Body of pancreas (tissue), 4 donors: ENCODE measurements at regions not wholly inside any gene's neighbourhood (a gene's known extent, or its start where the extent isn't known, plus 50 kb on each side); places are given as distances from the start of the nearest gene placed in this dataset.

Experiments used
- POLR2A ChIP-seq, 3 donors: fragments of 450-650 bp; IDR thresholded peaks; one replicate each; pipeline ENCODE4 v1.6.1; 2016; ENCODE audit warnings: antibody characterized with exemption in 3 of 3, mild to moderate bottlenecking in 2 of 3
- TF ChIP-seq, protein P1 (sequence below), 7 experiments: fragments of 450-650 bp in 4 of 7; fragments of 200-600 bp in 3 of 7; sonication (generic) in 3 of 7; IDR thresholded peaks; one replicate each; pipeline ENCODE4 v1.5.1; 2016 to 2019; ENCODE audit warnings: antibody characterized with exemption in 7 of 7

DNA sequence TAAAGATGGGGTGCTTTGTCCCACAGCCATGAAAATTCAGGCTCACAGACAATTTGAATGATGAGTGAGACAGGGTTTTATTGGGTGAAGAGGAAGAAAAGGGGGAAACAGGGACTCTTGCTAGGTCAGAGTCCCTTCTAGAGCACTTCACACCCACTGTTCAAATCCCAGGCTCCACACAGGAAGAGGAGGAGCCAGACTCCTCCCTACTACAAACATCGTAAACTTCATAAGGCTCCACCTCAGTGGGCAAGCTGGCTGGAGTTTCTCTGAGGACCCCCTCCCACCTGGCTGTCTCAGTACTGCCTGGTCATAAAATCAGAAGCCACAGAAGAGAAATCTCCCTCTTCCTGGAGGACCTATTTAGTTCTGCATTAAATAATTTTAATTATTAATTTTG, 80.3 kb upstream of the KCNMB2 start:
- TF ChIP-seq, protein P1, sequence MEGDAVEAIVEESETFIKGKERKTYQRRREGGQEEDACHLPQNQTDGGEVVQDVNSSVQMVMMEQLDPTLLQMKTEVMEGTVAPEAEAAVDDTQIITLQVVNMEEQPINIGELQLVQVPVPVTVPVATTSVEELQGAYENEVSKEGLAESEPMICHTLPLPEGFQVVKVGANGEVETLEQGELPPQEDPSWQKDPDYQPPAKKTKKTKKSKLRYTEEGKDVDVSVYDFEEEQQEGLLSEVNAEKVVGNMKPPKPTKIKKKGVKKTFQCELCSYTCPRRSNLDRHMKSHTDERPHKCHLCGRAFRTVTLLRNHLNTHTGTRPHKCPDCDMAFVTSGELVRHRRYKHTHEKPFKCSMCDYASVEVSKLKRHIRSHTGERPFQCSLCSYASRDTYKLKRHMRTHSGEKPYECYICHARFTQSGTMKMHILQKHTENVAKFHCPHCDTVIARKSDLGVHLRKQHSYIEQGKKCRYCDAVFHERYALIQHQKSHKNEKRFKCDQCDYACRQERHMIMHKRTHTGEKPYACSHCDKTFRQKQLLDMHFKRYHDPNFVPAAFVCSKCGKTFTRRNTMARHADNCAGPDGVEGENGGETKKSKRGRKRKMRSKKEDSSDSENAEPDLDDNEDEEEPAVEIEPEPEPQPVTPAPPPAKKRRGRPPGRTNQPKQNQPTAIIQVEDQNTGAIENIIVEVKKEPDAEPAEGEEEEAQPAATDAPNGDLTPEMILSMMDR (IDR thresholded peaks at IDR 0.05): no peak
- no peak for TF ChIP-seq POLR2A (IDR thresholded peaks at IDR 0.05)
